MCF 10A (cell line): ENCODE measurements at regions not wholly inside any gene's neighbourhood (a gene's known extent, or its start where the extent isn't known, plus 50 kb on each side); places are given as distances from the start of the nearest gene placed in this dataset.
"Not testable (repeated sequence)": the region's sequence is repeated elsewhere in the genome, so short reads cannot be mapped to it uniquely, and the experiment has no call there.

Source experiments
- BruUV-seq: library from RNA; stranded (reverse); fragments of 400-500 nt; replicated peaks from 2 replicates; lab custom pipeline; 2021; lab: Mats Ljungman, UMichigan
- CTCF ChIA-PET: fragments of 300-600 bp; sonication (Branson Sonifier 250); formaldehyde crosslinking; extraction: SDS; loops from one replicate; lab custom pipeline; 2021; ENCODE audit warnings: antibody characterized with exemption, inconsistent platforms; lab: Yijun Ruan, JAX
- POLR2A ChIA-PET: fragments of 300-600, 350-650 bp; sonication (Branson Sonifier 250); formaldehyde crosslinking; extraction: SDS; loops from one replicate; lab custom pipeline; 2020; ENCODE audit warnings: antibody characterized with exemption, inconsistent platforms; lab: Yijun Ruan, JAX
- DNase-seq: peaks from one replicate; pipeline ENCODE4 v3.0.0-alpha.2; 2018; ENCODE audit not compliant: unreplicated experiment
- H3K27ac Mint-ChIP-seq: one replicate; pipeline ENCODE4 v1.8.0; 2022; ENCODE audit warnings: mild to moderate bottlenecking, low read depth, mixed read lengths; ENCODE audit not compliant: unreplicated experiment
- H3K27me3 Mint-ChIP-seq: one replicate; pipeline ENCODE4 v1.8.0; 2022; ENCODE audit warnings: mixed read lengths; ENCODE audit not compliant: insufficient read depth, unreplicated experiment
- H3K36me3 Mint-ChIP-seq: one replicate; pipeline ENCODE4 v1.8.0; 2022; ENCODE audit warnings: mild to moderate bottlenecking, moderate library complexity, mixed read lengths; ENCODE audit not compliant: insufficient read depth, unreplicated experiment
- H3K4me1 Mint-ChIP-seq: one replicate; pipeline ENCODE4 v1.8.0; 2022; ENCODE audit warnings: mixed read lengths; ENCODE audit not compliant: insufficient read depth, unreplicated experiment
- H3K4me3 Mint-ChIP-seq: one replicate; pipeline ENCODE4 v1.8.0; 2022; ENCODE audit warnings: mild to moderate bottlenecking, moderate library complexity, mixed read lengths; ENCODE audit not compliant: unreplicated experiment
- H3K9me3 Mint-ChIP-seq: one replicate; pipeline ENCODE4 v1.8.0; 2022; ENCODE audit warnings: mixed read lengths; ENCODE audit not compliant: unreplicated experiment
- intact Hi-C: fragments of 100-400 bp; cut with micrococcal nuclease; formaldehyde crosslinking; loops from 2 replicates; pipeline ENCODE4 v1.14.1; 2022
- TF ChIP-seq, protein P1 (sequence below): fragments of 200-600 bp; IDR thresholded peaks from one replicate; pipeline ENCODE4 v1.8.0; 2022; ENCODE audit warnings: antibody characterized with exemption, mild to moderate bottlenecking; ENCODE audit not compliant: unreplicated experiment

GRCh38 chr17:30722114-30722780 lies 102.2 kb downstream of the CRLF3 start:
- CTCF ChIA-PET: interaction anchor here (1.5 kb wide), 1 partner anchor 246 kb away, joined by 5 read pairs; the partner anchor contains the start of gene GOSR1
- BruUV-seq, H3K36me3 Mint-ChIP-seq, DNase-seq, H3K27ac Mint-ChIP-seq, H3K27me3 Mint-ChIP-seq, H3K4me3 Mint-ChIP-seq, H3K9me3 Mint-ChIP-seq, H3K4me1 Mint-ChIP-seq, POLR2A ChIA-PET: not testable (repeated sequence)
- intact Hi-C loops: loop anchor here (10.0 kb wide), 1 partner anchor 617 kb away; no protein-coding TSS in a partner anchor

- H3K27me3 Mint-ChIP-seq, POLR2A ChIA-PET, H3K36me3 Mint-ChIP-seq, BruUV-seq, H3K4me3 Mint-ChIP-seq, H3K4me1 Mint-ChIP-seq, DNase-seq, H3K27ac Mint-ChIP-seq, H3K9me3 Mint-ChIP-seq: not testable (repeated sequence)
- intact Hi-C loops: loop anchor here (10.0 kb wide), 1 partner anchor 616 kb away; no protein-coding TSS in a partner anchor
- CTCF ChIA-PET: interaction anchor here (0.6 to 1.5 kb wide), 3 partner anchors 60 to 611 kb away, joined by 3 to 5 read pairs (median 4); partner anchors contain the start of gene GOSR1
Measured at GRCh38 chr17:30720971-30721370, 103.5 kb downstream of the CRLF3 start.

DNA sequence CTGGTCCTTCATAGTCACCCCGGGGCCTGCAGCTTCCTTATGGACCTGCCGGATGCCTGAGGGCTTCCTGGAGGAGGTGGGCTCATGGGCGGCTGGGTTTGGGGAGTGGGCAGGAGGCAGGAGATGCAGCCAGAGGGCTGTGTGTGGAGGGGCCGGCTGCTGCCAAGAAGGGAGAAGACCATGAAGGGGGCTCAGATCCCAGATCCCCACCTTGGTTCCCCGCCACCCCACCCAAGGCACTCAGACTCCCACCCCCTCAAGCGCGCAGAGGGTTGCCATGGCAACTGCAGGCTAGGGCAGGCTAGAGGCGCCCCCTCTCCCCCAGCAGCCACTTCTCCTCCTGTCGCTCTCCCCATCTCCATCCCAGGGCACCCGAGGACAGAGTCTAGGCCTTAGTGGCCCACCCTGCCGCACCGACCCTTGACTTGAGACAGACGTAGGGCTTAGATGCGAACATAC lies 104.5 kb downstream of the CRLF3 start:
- ChIA-PET POLR2A (no interaction called here), CTCF (interaction anchor here (3.0 kb wide), 1 partner anchor 9 kb away, joined by 14 read pairs; no protein-coding TSS in a partner anchor)
- peaks cover 6% of the 10 kb centered on the region for H3K36me3 Mint-ChIP-seq
- no peak overlapping the region for H3K4me3 Mint-ChIP-seq
- no TSS peak for BruUV-seq
- no peak for DNase-seq
- H3K27ac Mint-ChIP-seq: no peak overlapping the region
- H3K27me3 Mint-ChIP-seq: no peaks in the 10 kb centered on the region
- intact Hi-C loops: loop anchor here (10.0 kb wide), 1 partner anchor 615 kb away; no protein-coding TSS in a partner anchor
- H3K4me1 Mint-ChIP-seq: peaks cover 16% of the 10 kb centered on the region
- TF ChIP-seq, protein P1, sequence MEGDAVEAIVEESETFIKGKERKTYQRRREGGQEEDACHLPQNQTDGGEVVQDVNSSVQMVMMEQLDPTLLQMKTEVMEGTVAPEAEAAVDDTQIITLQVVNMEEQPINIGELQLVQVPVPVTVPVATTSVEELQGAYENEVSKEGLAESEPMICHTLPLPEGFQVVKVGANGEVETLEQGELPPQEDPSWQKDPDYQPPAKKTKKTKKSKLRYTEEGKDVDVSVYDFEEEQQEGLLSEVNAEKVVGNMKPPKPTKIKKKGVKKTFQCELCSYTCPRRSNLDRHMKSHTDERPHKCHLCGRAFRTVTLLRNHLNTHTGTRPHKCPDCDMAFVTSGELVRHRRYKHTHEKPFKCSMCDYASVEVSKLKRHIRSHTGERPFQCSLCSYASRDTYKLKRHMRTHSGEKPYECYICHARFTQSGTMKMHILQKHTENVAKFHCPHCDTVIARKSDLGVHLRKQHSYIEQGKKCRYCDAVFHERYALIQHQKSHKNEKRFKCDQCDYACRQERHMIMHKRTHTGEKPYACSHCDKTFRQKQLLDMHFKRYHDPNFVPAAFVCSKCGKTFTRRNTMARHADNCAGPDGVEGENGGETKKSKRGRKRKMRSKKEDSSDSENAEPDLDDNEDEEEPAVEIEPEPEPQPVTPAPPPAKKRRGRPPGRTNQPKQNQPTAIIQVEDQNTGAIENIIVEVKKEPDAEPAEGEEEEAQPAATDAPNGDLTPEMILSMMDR: no peak
- H3K9me3 Mint-ChIP-seq: no peaks in the 10 kb centered on the region

- intact Hi-C loops: loop anchor here (5.0 kb wide), 1 partner anchor 242 kb away; the partner anchor contains the start of gene GOSR1
- DNase-seq: peak; percentile 69
- H3K4me3 Mint-ChIP-seq, H3K36me3 Mint-ChIP-seq, POLR2A ChIA-PET, H3K27me3 Mint-ChIP-seq, H3K27ac Mint-ChIP-seq, H3K9me3 Mint-ChIP-seq, BruUV-seq: not testable (repeated sequence)
- CTCF ChIA-PET: interaction anchor here (0.6 to 3.0 kb wide), 3 partner anchors 10 to 40 kb away, joined by 4 to 14 read pairs (median 4); no protein-coding TSS in a partner anchor
- TF ChIP-seq, protein P1: peak; percentile 67
- H3K4me1 Mint-ChIP-seq: peaks cover 16% of the 10 kb centered on the region
Measured at GRCh38 chr17:30719131-30719973, 105.1 kb downstream of the CRLF3 start.

GRCh38 chr17:30718691-30719090 lies 105.8 kb downstream of the CRLF3 start:
- H3K27me3 Mint-ChIP-seq, DNase-seq, H3K36me3 Mint-ChIP-seq, H3K9me3 Mint-ChIP-seq, H3K27ac Mint-ChIP-seq, POLR2A ChIA-PET, H3K4me3 Mint-ChIP-seq, BruUV-seq: not testable (repeated sequence)
- intact Hi-C loops: loop anchor here (5.0 kb wide), 1 partner anchor 241 kb away; the partner anchor contains the start of gene GOSR1
- CTCF ChIA-PET: interaction anchor here (0.6 to 3.0 kb wide), 4 partner anchors 10 to 664 kb away, joined by 3 to 14 read pairs (median 4); no protein-coding TSS in a partner anchor
- H3K4me1 Mint-ChIP-seq: peaks cover 16% of the 10 kb centered on the region

DNA sequence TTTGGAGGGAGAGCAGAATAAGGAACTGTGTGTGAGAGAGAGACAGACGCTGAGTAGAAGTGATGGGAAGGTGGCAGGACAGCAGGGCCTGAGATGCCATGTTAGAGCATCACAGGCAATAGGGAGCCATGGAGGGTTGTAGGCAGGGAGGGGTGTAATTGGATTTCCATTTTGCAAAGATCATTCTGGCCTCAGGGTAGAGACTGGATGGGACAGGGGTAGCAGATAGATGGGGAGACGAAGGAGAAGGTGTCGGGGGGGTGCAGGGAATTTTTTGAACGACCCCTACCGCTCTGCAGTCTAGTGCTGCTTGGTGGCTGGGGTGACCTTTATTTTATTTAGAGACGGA lies 106.4 kb downstream of the CRLF3 start:
- Mint-ChIP-seq H3K36me3 (peaks cover 13% of the 10 kb centered on the region), H3K4me1 (peaks cover 16% of the 10 kb centered on the region)
- POLR2A ChIA-PET, DNase-seq, H3K4me3 Mint-ChIP-seq, H3K27me3 Mint-ChIP-seq, H3K27ac Mint-ChIP-seq, H3K9me3 Mint-ChIP-seq, BruUV-seq: not testable (repeated sequence)
- intact Hi-C loops: loop anchor here (5.0 kb wide), 1 partner anchor 241 kb away; the partner anchor contains the start of gene GOSR1
- CTCF ChIA-PET: interaction anchor here (0.7 to 3.0 kb wide), 3 partner anchors 11 to 663 kb away, joined by 3 to 14 read pairs (median 4); no protein-coding TSS in a partner anchor
